ENCODE measurements at regions not wholly inside any gene's neighbourhood (a gene's known extent, or its start where the extent isn't known, plus 50 kb on each side); places are given as distances from the start of the nearest gene placed in this dataset.

DNA sequence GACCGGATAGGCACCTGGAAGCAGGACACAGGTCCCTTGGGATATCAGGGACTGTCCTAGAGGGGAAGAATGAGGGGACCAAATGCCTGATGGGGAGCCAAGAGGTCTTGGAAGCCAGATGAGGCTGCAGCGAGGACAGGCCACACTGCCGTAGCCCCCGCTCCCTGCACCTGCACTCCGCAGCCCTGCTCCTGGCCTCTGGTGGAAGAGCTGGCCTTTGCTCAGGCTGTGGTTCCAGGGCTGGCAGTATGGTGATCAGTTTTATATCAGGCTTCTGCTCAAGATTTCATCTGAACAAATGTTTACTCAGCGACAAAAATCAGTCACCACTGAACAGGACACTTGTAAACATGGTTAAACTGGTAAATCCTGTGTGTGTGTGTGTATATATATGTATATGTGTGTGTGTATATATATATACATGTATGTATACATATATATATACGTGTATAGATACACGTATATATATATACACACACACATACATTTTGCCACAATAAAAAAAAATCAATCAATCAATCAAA lies 52.5 kb upstream of the TAF1B start:
- intact Hi-C loops (cut with DNase I), result no loop called here
- DNase-seq (no peak), ATAC-seq (no peak)
- Histone ChIP-seq H3K4me3 (no peak overlapping the region), H3K36me3 (no peaks in the 10 kb centered on the region), H3K27ac (no peak overlapping the region), H3K9me3 (peaks cover 0 to 13% (median 0%) of the 10 kb centered on the region in 11 donors), H3K27me3 (no peaks in the 10 kb centered on the region), H3K4me1 (peaks cover 4 to 22% (median 11%) of the 10 kb centered on the region in 9 donors)
- TF ChIP-seq, protein P1, sequence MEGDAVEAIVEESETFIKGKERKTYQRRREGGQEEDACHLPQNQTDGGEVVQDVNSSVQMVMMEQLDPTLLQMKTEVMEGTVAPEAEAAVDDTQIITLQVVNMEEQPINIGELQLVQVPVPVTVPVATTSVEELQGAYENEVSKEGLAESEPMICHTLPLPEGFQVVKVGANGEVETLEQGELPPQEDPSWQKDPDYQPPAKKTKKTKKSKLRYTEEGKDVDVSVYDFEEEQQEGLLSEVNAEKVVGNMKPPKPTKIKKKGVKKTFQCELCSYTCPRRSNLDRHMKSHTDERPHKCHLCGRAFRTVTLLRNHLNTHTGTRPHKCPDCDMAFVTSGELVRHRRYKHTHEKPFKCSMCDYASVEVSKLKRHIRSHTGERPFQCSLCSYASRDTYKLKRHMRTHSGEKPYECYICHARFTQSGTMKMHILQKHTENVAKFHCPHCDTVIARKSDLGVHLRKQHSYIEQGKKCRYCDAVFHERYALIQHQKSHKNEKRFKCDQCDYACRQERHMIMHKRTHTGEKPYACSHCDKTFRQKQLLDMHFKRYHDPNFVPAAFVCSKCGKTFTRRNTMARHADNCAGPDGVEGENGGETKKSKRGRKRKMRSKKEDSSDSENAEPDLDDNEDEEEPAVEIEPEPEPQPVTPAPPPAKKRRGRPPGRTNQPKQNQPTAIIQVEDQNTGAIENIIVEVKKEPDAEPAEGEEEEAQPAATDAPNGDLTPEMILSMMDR (IDR thresholded peaks at IDR 0.05), result no peak
- WGBS, 2 donors, result 97 to 98% methylated on average over 8 of the region's 8 CpGs

- 45 to 56% methylated on average over 4 of the region's 4 CpGs for WGBS, 2 donors
- no peak for DNase-seq
- ATAC-seq, result peak in 6 of 8 donors; percentile 13 to 59 (median 34)
- peaks cover 4 to 22% (median 11%) of the 10 kb centered on the region in 9 donors for H3K4me1 ChIP-seq
- H3K36me3 ChIP-seq, result no peaks in the 10 kb centered on the region
- TF ChIP-seq, protein P1 (IDR thresholded peaks at IDR 0.05), result no peak
- H3K9me3 ChIP-seq, result peaks cover 0 to 13% (median 0%) of the 10 kb centered on the region in 11 donors
- no peaks in the 10 kb centered on the region for H3K27me3 ChIP-seq
- no peak overlapping the region for H3K4me3 ChIP-seq
- intact Hi-C loops (cut with DNase I), result no loop called here
- H3K27ac ChIP-seq, result peak overlapping the region in 6 of 10 donors; percentile 16 to 65 (median 45)
Observed at GRCh38 chr2:9791711-9792110, 51.6 kb upstream of the TAF1B start.

DNA sequence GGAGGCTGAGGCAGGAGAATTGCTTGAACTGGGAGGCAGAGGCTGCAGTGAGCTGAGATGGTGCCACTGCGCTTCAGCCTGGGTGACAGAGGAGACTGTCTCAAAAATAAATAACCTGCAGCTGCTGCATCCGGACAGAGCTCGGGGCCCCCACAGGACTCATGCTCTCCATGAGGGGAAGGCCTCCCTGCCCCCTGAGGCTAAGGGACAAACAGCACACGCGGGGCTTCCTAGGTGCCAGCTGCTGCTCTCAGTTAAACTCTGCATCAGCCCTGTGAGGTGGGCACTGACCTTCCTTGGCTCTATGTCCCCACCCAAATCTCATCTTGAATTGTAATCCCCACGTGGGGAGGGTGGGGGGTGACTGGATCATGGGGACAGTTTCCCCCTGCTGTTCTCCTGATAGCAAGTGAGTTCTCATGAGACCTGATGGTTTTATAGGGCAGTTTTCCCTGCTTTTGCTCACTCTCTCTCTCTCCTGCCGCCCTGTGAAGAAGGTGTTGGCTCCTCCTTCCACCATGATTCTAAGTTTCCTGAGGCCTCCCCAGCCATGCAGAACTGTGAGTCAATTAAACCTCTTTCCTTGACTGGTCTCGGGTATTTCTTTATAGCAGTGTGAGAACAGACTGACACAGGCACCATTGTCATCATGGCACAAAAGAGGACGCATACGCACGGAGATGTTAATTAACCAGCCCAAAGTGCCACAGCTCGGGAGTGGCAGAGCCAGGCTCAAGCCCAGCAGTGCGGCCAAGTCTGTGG lies 49.9 kb upstream of the TAF1B start:
- intact Hi-C loops (cut with DNase I), result no loop called here
- peak overlapping the region in 2 of 10 donors; percentile 43 to 65 for H3K27ac ChIP-seq
- DNase-seq (no peak), ATAC-seq (no peak)
- WGBS, 2 donors, result 80 to 83% methylated on average over 13 of the region's 13 CpGs
- no peaks in the 10 kb centered on the region for H3K27me3 ChIP-seq
- peaks cover 4 to 22% (median 11%) of the 10 kb centered on the region in 9 donors for H3K4me1 ChIP-seq
- H3K4me3 ChIP-seq, result no peak overlapping the region
- peaks cover 0 to 9% (median 0%) of the 10 kb centered on the region in 11 donors for H3K9me3 ChIP-seq
- TF ChIP-seq, protein P1 (IDR thresholded peaks at IDR 0.05), result no peak
- no peaks in the 10 kb centered on the region for H3K36me3 ChIP-seq
